ENCODE measurements at regions not wholly inside any gene's neighbourhood (a gene's known extent, or its start where the extent isn't known, plus 50 kb on each side); places are given as distances from the start of the nearest gene placed in this dataset.
A peak's percentile ranks its signal among the peaks of the same experiment; 100 is the strongest.

DNA sequence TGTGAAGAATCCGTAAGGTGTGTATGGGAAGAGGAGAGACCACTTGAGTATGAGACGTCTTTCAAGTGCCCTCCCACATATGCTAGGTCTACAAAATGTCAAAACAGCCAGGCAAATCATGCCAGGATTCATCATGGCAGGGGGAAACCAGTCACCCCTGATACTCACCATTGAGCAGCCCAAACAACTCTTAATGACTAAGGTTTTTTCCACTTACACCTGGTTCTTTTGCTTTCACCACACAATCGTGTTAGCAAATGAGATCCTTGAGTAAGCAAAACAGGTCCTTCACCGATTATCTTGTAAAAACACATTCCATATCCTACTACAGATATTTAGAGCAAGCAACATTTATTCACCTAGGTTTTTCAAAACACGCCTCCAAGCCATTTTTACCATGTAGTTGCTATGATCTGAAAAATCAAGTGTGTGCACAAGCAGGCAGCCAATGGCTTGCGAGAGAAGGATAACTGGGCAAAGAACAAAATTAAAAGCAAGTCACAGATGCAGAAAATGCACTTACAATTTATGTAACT, 177.5 kb upstream of the LPP start:
- no peak for DNase-seq (ENCODE audit: low read depth, low spot score)
- in situ Hi-C loops (cut with MboI) = no loop called here
- Histone ChIP-seq H3K27ac (ENCODE audit: control insufficient read depth, insufficient read depth) (no peak overlapping the region), H3K9ac (ENCODE audit: control insufficient read depth, insufficient read depth, low read length) (no peak overlapping the region), H4K20me1 (ENCODE audit: control insufficient read depth, insufficient read depth) (no peaks in the 10 kb centered on the region), H3K4me3 (no peak overlapping the region), H3K27me3 (replicated peaks in 1 of 2; ENCODE audit: control insufficient read depth in 2 of 2, insufficient read depth in 2 of 2, low read length in 1 of 2) (peaks cover 0 to 4% of the 10 kb centered on the region in 2 experiments; a peak in 3 of 4 replicates), H3K79me2 (ENCODE audit: control insufficient read depth, insufficient read depth, low read length) (no peaks in the 10 kb centered on the region), H3K9me3 (replicated peaks; ENCODE audit: control insufficient read depth, insufficient read depth, low read length) (no peaks in the 10 kb centered on the region; the same call in 2 of the 3 replicates), H3K4me1 (ENCODE audit: control insufficient read depth, insufficient read depth, low read length) (peaks cover 14% of the 10 kb centered on the region), H3K36me3 (ENCODE audit: control insufficient read depth in 2 of 2, insufficient read depth in 2 of 2, low read length in 1 of 2) (no peaks in the 10 kb centered on the region), H2AFZ (ENCODE audit: control insufficient read depth, low read depth, low read length) (no peak overlapping the region), H3K4me2 (ENCODE audit: control insufficient read depth, insufficient read depth) (no peak overlapping the region)
- ChIA-PET RAD21 (ENCODE audit: unreplicated experiment) (no interaction called here), SMC1A (ENCODE audit: uncharacterized antibody, unreplicated experiment) (interaction anchor here (0.9 to 1.4 kb wide), 2 partner anchors 59 to 227 kb away, joined by 3 to 6 read pairs; no protein-coding TSS in a partner anchor), CTCF (interaction anchor here (1.8 kb wide), 1 partner anchor 16 kb away, joined by 6 read pairs; no protein-coding TSS in a partner anchor), POLR2A (no interaction called here)
- no peak for FAIRE-seq
- BruUV-seq (replicated peaks) = no TSS peak
- WGBS (ENCODE audit: insufficient coverage, insufficient replicate concordance, low lambda C conversion rate, missing lambda C conversion rate) = 61% methylated on average over 6 of the region's 6 CpGs
- intact Hi-C loops (cut with micrococcal nuclease; ENCODE audit: unreplicated experiment) = loop anchor here (10.0 kb wide), 1 partner anchor 232 kb away; the partner anchor contains the start of gene BCL6
- no peak for ATAC-seq
- 0 out of 2 replicates have a peak, but pooled peaks have one; percentile 11 for TF ChIP-seq TCF3 (IDR thresholded peaks at IDR 0.05; ENCODE audit: borderline replicate concordance, insufficient read depth, low read depth, low read length)
- no peak for TF ChIP-seq BHLHE40 (IDR thresholded peaks at IDR 0.05; ENCODE audit: borderline replicate concordance in 1 of 2, low read depth in 2 of 2, low read length in 1 of 2)
- no peak for TF ChIP-seq CHD4 (IDR thresholded peaks at IDR 0.05)

- Histone ChIP-seq H3K27me3 (replicated peaks in 1 of 2; ENCODE audit: control insufficient read depth in 2 of 2, insufficient read depth in 2 of 2, low read length in 1 of 2) (no peaks in the 10 kb centered on the region; a peak in 2 of 4 replicates), H3K79me2 (ENCODE audit: control insufficient read depth, insufficient read depth, low read length) (no peaks in the 10 kb centered on the region), H3K9me3 (replicated peaks; ENCODE audit: control insufficient read depth, insufficient read depth, low read length) (no peaks in the 10 kb centered on the region; the same call in 2 of the 3 replicates), H3K27ac (ENCODE audit: control insufficient read depth, insufficient read depth) (no peak overlapping the region), H3K4me3 (no peak overlapping the region), H3K36me3 (ENCODE audit: control insufficient read depth in 2 of 2, insufficient read depth in 2 of 2, low read length in 1 of 2) (no peaks in the 10 kb centered on the region), H2AFZ (ENCODE audit: control insufficient read depth, low read depth, low read length) (no peak overlapping the region), H3K9ac (ENCODE audit: control insufficient read depth, insufficient read depth, low read length) (no peak overlapping the region), H4K20me1 (ENCODE audit: control insufficient read depth, insufficient read depth) (no peaks in the 10 kb centered on the region), H3K4me1 (ENCODE audit: control insufficient read depth, insufficient read depth, low read length) (peaks cover 14% of the 10 kb centered on the region), H3K4me2 (ENCODE audit: control insufficient read depth, insufficient read depth) (no peak overlapping the region)
- intact Hi-C loops (cut with micrococcal nuclease; ENCODE audit: unreplicated experiment) = loop anchor here (10.0 kb wide), 1 partner anchor 233 kb away; the partner anchor contains the start of gene BCL6
- ChIA-PET SMC1A (ENCODE audit: uncharacterized antibody, unreplicated experiment) (interaction anchor here (0.8 kb wide), 1 partner anchor 19 kb away, joined by 3 read pairs; no protein-coding TSS in a partner anchor), RAD21 (ENCODE audit: unreplicated experiment) (no interaction called here), CTCF (no interaction called here), POLR2A (no interaction called here)
- FAIRE-seq (no peak), DNase-seq (ENCODE audit: low read depth, low spot score) (no peak), ATAC-seq (no peak)
- in situ Hi-C loops (cut with MboI) = no loop called here
- WGBS (ENCODE audit: insufficient coverage, insufficient replicate concordance, low lambda C conversion rate, missing lambda C conversion rate) = 79% methylated on average over 4 of the region's 4 CpGs
- no TSS peak for BruUV-seq (replicated peaks)
- TF ChIP-seq PKNOX1 (IDR thresholded peaks at IDR 0.05) (no peak), ASH2L (IDR thresholded peaks at IDR 0.05; ENCODE audit: borderline replicate concordance, low read depth) (no peak), JUNB (IDR thresholded peaks at IDR 0.05) (no peak), CEBPB (IDR thresholded peaks at IDR 0.05; ENCODE audit: borderline replicate concordance in 1 of 2, low read depth in 2 of 2, low read length in 2 of 2) (no peak), GABPA (IDR thresholded peaks at IDR 0.05; ENCODE audit: low read depth) (no peak), ZNF217 (IDR thresholded peaks at IDR 0.05) (no peak), POLR2A (IDR thresholded peaks at IDR 0.05; ENCODE audit: low read depth, low read length) (no peak), CHD1 (IDR thresholded peaks at IDR 0.05; ENCODE audit: low read depth, low read length) (no peak), SMC3 (IDR thresholded peaks at IDR 0.05; ENCODE audit: borderline replicate concordance, low read length) (no peak), DPF2 (IDR thresholded peaks at IDR 0.05) (no peak), NFXL1 (IDR thresholded peaks at IDR 0.05; ENCODE audit: borderline replicate concordance) (no peak), POLR2AphosphoS2 (IDR thresholded peaks at IDR 0.05; ENCODE audit: low read depth, low read length) (no peak)
- TF ChIP-seq, protein P1, sequence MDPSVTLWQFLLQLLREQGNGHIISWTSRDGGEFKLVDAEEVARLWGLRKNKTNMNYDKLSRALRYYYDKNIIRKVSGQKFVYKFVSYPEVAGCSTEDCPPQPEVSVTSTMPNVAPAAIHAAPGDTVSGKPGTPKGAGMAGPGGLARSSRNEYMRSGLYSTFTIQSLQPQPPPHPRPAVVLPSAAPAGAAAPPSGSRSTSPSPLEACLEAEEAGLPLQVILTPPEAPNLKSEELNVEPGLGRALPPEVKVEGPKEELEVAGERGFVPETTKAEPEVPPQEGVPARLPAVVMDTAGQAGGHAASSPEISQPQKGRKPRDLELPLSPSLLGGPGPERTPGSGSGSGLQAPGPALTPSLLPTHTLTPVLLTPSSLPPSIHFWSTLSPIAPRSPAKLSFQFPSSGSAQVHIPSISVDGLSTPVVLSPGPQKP (IDR thresholded peaks at IDR 0.05; ENCODE audit: low read depth, low read length) = no peak
- TF ChIP-seq, protein P2, sequence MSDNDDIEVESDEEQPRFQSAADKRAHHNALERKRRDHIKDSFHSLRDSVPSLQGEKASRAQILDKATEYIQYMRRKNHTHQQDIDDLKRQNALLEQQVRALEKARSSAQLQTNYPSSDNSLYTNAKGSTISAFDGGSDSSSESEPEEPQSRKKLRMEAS (IDR thresholded peaks at IDR 0.05; ENCODE audit: low read depth, low read length) = no peak
Observed at GRCh38 chr3:187977659-187978058, 176.3 kb upstream of the LPP start.
